Left lung (tissue), 4 donors: ENCODE measurements at regions not wholly inside any gene's neighbourhood (a gene's known extent, or its start where the extent isn't known, plus 50 kb on each side); places are given as distances from the start of the nearest gene placed in this dataset.

Experiments used
- ATAC-seq: fragments of 200-7000 bp; cut with Tn5 transposase; one replicate; pipeline ENCODE4 v1.9.1; 2020; ENCODE audit warnings: moderate library complexity
- DNase-seq, 4 donors: peaks; one replicate each; pipeline ENCODE4 v3.0.0-alpha.2; 2013 to 2020
- H3K27ac ChIP-seq, 2 donors: fragments of 200-600 bp; sonication (generic) in 1 of 2; one replicate each; pipeline versions ENCODE4 v1.5.0 to v1.8.0; 2020 to 2021
- H3K27me3 ChIP-seq, 2 donors: fragments of 200-600 bp; sonication (generic) in 1 of 2; one replicate each; pipeline versions ENCODE4 v1.5.0 to v1.8.0; 2020 to 2021
- H3K36me3 ChIP-seq, 2 donors: fragments of 200-600 bp; sonication (generic) in 1 of 2; one replicate each; pipeline versions ENCODE4 v1.5.0 to v1.8.0; 2020 to 2021
- H3K4me1 ChIP-seq, 2 donors: fragments of 200-600 bp; one replicate each; pipeline ENCODE4 v1.8.0; 2021
- H3K4me3 ChIP-seq, 2 donors: fragments of 200-600 bp; sonication (generic) in 1 of 2; one replicate each; pipeline versions ENCODE4 v1.5.0 to v1.8.0; 2020 to 2021; ENCODE audit warnings: mild to moderate bottlenecking in 1 of 2
- H3K9me3 ChIP-seq, 2 donors: fragments of 200-600 bp; sonication (generic) in 1 of 2; one replicate each; pipeline versions ENCODE4 v1.5.0 to v1.8.0; 2020 to 2021
- intact Hi-C, 2 donors: fragments of 100-400 bp; cut with DNase I; formaldehyde crosslinking; loops; one replicate each; pipeline versions ENCODE4 v1.11.2 to v1.14.2; 2022
- TF ChIP-seq, protein P1 (sequence below), 2 donors: fragments of 200-600 bp; sonication (generic) in 1 of 2; IDR thresholded peaks; one replicate each; pipeline versions ENCODE4 v1.5.0 to v1.8.0; 2021; ENCODE audit warnings: antibody characterized with exemption in 2 of 2
- donor health status: DM: no; HTN: yes; CAD: no.
- donor health status: DM: no; HTN: no; CAD: no.

DNA sequence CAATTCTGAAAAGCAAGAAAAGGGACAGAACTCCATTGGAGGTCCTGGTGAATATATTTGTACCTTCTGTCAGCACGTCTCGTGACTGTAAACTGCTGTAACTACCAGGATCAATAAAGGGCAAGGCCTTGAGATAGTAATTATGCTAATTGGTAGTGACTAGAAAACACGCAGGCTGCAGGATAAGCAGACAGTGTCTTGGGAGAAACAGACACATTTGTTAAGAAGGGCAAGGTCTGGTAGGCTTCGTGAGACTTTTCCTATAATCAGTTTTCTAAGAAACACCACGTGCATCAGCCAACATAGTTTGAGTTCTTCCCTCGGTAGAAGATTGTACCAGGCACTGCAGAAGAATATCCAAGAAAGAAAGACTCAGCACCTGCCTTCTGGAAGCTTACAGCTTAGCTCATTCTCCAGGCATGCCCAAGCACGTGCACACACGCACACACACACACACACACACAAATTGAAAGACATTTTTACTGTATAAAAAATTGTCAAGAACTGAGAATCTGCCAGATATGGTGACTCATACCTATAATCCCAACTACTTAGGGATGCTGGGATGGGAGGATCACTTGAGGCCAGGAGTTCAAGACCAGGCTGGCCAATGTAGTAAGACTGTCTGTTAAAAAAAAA is 167.0 kb upstream of the SASH1 start:
- no peak for ATAC-seq
- intact Hi-C loops: no loop called here
- H3K9me3 ChIP-seq: no peaks in the 10 kb centered on the region

DNA sequence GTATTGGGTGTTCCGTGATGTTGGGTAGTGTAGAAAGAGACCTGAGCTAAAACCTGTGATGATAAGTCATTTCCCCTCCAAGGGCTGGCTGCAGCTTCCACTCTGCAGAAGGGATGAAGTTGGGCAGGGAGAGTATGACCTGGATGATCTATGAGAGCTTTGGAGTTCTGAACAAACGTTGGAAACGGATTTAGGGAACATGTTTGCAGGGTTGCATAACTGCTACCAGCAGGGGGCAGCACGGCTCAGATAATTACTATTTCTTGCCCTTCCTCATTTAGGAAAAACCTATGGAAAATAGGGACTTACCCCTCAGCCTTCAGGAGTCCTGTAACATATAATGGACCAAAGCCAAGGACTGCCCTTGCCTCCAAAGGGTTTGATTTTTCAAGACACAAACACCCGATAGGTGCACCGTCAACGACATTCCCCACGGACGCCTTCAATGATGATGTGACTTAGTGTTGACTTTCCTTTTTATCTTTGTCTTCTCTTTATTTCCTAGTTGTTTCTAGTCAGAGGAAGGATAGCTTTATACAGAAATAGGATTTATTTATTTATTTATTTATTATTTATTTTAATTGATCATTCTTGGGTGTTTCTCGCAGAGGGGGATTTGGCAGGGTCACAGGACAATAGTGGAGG is 164.9 kb upstream of the SASH1 start:
- Histone ChIP-seq H3K36me3 (no peaks in the 10 kb centered on the region), H3K9me3 (no peaks in the 10 kb centered on the region), H3K4me3 (no peak overlapping the region), H3K27ac (no peak overlapping the region), H3K27me3 (no peaks in the 10 kb centered on the region), H3K4me1 (no peaks in the 10 kb centered on the region)
- TF ChIP-seq, protein P1, sequence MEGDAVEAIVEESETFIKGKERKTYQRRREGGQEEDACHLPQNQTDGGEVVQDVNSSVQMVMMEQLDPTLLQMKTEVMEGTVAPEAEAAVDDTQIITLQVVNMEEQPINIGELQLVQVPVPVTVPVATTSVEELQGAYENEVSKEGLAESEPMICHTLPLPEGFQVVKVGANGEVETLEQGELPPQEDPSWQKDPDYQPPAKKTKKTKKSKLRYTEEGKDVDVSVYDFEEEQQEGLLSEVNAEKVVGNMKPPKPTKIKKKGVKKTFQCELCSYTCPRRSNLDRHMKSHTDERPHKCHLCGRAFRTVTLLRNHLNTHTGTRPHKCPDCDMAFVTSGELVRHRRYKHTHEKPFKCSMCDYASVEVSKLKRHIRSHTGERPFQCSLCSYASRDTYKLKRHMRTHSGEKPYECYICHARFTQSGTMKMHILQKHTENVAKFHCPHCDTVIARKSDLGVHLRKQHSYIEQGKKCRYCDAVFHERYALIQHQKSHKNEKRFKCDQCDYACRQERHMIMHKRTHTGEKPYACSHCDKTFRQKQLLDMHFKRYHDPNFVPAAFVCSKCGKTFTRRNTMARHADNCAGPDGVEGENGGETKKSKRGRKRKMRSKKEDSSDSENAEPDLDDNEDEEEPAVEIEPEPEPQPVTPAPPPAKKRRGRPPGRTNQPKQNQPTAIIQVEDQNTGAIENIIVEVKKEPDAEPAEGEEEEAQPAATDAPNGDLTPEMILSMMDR (IDR thresholded peaks at IDR 0.05): peak; percentile 74 to 75
- DNase-seq: peak in 2 of 4 donors; percentile 44 to 50
- peak; percentile 83 for ATAC-seq
- intact Hi-C loops: no loop called here

More for the DNA sequence above, 167.0 kb upstream of the SASH1 start:
- no peaks in the 10 kb centered on the region for H3K27me3 ChIP-seq
- no peak for DNase-seq
- H3K36me3 ChIP-seq: no peaks in the 10 kb centered on the region
- no peak overlapping the region for H3K27ac ChIP-seq
- no peaks in the 10 kb centered on the region for H3K4me1 ChIP-seq
- H3K4me3 ChIP-seq: no peak overlapping the region
- TF ChIP-seq, protein P1 (IDR thresholded peaks at IDR 0.05): no peak

DNA sequence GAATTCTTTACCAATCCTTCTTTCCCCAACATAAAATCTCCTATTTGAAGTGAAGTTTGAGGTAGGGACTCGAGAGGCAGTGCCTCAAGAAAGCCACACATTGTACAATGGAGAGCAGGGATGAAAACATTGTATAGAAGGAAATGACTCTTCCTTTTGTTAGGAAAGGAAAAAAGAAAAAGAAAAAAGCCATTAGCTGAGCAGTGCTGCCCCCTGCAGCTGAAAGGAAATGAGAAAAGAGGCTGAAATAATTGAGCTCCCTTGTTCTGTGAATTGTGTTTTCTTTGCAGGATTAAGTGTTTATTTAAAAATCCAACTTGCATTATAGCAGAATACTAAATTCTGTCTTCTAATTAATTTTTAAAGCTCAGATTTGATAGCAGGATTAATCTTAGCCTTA is 162.9 kb upstream of the SASH1 start:
- DNase-seq (no peak), ATAC-seq (peak; percentile 49)
- H3K27me3 ChIP-seq: no peaks in the 10 kb centered on the region
- TF ChIP-seq, protein P1 (IDR thresholded peaks at IDR 0.05): peak; percentile 29 to 34
- intact Hi-C loops: loop anchor here in 1 of 2 donors (5.0 kb wide), 1 partner anchor 283 kb away; no protein-coding TSS in a partner anchor
- H3K27ac ChIP-seq: no peak overlapping the region
- H3K9me3 ChIP-seq: no peaks in the 10 kb centered on the region
- H3K36me3 ChIP-seq: no peaks in the 10 kb centered on the region
- H3K4me1 ChIP-seq: no peaks in the 10 kb centered on the region
- H3K4me3 ChIP-seq: no peak overlapping the region

DNA sequence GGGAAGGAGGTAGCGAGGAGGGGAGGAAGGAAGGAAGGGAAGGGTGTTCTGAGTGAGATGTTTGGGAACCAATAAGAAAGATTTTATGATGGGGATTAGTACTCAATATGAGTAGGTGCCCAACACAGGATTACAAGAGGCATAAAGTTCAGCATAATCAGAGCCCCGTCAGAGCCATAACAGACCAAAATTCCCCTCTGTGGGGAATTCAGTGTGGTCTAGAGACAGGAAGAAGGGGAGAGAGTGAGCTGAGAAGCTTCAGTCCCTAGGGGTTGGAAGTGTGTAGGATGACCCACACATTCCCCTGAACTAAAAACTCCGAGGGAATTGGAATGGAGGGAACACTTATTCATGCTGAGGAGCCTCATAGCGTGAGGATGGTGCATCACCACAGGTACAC is 160.3 kb upstream of the SASH1 start:
- no peaks in the 10 kb centered on the region for H3K27me3 ChIP-seq
- no peaks in the 10 kb centered on the region for H3K36me3 ChIP-seq
- DNase-seq (no peak), ATAC-seq (no peak)
- intact Hi-C loops: loop anchor here in 1 of 2 donors (5.0 kb wide), 1 partner anchor 280 kb away; no protein-coding TSS in a partner anchor
- no peaks in the 10 kb centered on the region for H3K4me1 ChIP-seq
- H3K27ac ChIP-seq: no peak overlapping the region
- no peak overlapping the region for H3K4me3 ChIP-seq
- no peaks in the 10 kb centered on the region for H3K9me3 ChIP-seq
- TF ChIP-seq, protein P1 (IDR thresholded peaks at IDR 0.05): no peak

DNA sequence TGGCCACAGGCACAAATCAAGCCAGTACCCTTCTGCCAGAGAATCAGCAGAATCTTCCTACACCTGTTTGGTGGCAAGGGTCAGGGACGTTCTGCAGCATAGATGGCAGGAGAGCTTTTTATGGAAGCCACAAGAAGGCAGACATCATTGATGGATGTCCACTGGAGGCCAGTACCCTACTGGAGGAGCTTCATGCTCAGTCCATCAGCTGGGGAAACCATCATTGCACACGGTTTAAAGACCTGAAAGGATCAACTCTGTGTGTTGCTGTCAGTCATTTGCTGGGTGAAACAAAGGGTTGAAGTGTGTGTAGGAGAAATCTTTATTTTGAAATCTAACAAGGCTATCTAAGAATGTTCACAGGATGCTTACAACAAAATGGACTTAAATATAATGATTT is 158.9 kb upstream of the SASH1 start:
- no peaks in the 10 kb centered on the region for H3K4me1 ChIP-seq
- H3K27ac ChIP-seq: no peak overlapping the region
- intact Hi-C loops: loop anchor here in 1 of 2 donors (5.0 kb wide), 1 partner anchor 279 kb away; no protein-coding TSS in a partner anchor
- TF ChIP-seq, protein P1 (IDR thresholded peaks at IDR 0.05): no peak
- no peaks in the 10 kb centered on the region for H3K36me3 ChIP-seq
- no peaks in the 10 kb centered on the region for H3K9me3 ChIP-seq
- no peak overlapping the region for H3K4me3 ChIP-seq
- ATAC-seq: no peak
- no peaks in the 10 kb centered on the region for H3K27me3 ChIP-seq
- DNase-seq: no peak
